NCI-H2107 treated with DMSO at 0.1 percent for 48 hours (cell line): ENCODE measurements at regions not wholly inside any gene's neighbourhood (a gene's known extent, or its start where the extent isn't known, plus 50 kb on each side); places are given as distances from the start of the nearest gene placed in this dataset.
A peak's percentile ranks its signal among the peaks of the same experiment; 100 is the strongest.
"Not testable (repeated sequence)": the region's sequence is repeated elsewhere in the genome, so short reads cannot be mapped to it uniquely, and the experiment has no call there.

Source experiments
- DNase-seq: peaks from one replicate; lab custom pipeline; 2025; ENCODE audit not compliant: unreplicated experiment; lab: John Stamatoyannopoulos, UW

DNA sequence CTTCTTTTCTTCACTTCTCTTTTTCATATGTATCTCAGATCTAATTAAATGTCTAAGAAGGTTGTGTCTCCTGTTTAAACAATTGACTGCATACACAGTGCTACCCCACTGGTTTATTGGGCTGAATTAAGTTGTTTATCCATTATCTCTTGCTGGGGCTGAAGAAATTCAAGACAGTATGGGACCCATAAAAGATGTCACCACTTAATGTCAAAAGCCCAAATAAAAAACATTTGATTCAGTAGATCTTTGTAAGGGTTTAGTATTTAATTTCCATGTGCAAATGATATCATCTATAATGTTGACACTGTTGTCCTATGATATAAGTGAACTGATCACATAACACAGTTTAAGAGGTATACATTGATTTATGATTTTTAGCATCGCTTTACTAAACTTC is 1431.9 kb upstream of the PCDH20 start:
- no peak for DNase-seq

DNA sequence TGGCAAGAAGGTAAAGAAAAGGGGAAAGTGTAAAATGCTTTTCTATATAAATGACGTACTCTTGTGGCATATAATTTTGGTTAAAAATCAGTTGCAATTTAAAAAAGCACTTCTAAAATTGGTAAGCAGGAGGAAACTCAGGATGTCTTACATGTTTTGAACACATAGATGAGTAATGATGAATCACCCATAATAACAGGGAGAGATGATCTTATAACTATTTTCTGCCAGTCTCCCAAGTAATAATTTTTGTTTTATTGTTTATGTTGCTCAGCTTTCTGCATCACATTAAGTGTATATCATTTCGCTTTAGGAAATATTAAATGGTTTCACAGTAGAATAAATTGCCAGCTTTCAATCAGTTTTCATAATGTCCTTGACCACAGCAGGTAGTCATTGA is 1430.7 kb upstream of the PCDH20 start:
- DNase-seq = no peak

DNA sequence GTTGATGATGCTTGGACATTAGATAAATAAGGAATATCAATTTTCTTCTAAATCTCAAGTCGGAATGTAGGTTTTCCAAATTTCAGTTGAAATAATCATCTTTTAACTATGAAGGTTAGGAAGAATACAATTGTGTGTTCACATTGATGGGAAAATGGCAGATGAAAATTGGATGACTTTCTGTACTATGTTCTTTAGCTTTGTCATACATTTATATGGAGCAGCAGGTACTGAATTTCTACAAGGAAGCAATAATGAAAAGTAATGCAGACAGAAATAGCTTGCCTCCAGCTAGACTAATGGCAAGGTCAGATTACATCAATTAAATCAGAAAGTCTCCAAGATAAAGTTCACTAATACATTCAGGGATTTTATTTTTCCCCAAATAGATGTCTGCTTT is 1423.7 kb upstream of the PCDH20 start:
- no peak for DNase-seq

DNA sequence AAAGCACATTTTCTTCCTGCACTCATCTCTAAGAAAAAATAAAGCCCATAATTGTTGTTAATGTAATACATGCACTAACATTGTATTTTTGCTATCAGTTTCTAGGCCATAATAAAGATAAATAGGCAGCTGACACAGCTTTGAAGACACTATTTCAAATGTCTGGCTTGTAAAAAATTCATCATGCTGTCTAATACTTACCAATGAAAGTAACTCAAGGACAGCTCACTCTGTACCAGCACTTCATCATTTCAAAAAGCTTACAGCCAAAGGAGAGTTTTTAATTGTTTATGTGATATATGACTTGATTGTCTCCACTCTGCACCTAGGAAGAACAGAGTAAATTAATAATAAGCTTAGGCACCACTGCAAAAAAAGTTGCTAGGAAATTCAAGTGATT is 1423.3 kb upstream of the PCDH20 start:
- DNase-seq = no peak

DNA sequence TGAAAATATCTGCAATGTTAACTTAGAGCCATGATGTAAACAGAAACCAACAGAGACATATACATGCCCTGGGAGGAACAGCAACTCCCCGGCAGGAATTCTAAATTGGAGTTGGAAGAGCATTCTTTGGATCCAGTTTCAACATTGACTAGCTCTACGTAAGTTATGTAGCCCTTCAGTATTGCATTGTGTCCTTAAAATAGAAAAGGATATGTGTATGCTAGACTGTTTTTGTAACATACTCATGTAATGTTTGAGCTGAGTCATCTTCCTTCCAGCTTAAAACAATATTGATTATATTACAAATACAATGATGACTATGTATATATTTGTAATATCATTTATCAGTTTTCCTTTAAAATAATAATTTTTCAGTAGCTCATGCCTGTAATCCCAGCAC is 1422.2 kb upstream of the PCDH20 start:
- DNase-seq = no peak

DNA sequence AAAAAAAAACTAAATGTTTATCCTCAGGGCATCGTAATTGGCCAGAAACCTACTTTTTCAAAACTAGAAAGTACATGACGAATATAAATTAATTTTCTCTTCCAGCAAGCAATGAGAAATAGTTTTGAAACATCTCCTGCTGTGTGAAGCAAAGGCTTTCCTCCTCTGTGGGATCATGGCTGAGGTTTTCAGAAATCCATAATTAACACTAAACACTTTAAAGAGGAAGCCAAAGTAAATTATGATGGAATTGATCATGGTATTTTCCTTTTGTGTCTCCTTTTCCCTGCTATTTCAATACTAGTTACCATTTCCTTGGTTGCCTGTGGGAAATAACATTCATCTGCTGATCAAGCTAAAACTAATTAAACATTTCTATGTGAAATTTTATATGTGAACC is 1413.8 kb upstream of the PCDH20 start:
- DNase-seq = no peak

DNA sequence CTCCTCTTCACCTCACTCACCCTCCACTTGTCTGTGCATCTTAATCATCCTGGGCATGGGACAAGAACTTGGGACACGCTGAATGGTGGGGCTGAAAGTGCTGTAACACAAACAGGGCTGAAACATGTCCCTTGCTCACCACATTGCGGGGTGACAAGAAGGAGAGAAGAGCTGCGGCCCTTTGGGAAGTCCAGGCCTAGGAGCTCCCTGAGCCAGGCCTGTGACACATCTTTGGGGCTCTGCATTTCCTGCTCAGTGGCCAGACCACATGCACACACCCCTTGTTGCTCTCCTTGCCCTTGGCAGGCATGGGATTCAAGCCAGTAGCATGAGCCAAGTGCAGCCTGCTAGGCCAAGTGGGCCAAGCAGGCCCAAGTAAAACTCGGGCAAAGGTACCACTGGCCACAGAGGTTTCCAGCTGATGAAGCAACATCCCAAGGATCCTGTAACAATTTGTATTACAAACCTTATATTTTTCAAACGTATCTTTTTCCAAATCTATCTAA is 1384.3 kb upstream of the PCDH20 start:
- no peak for DNase-seq

DNA sequence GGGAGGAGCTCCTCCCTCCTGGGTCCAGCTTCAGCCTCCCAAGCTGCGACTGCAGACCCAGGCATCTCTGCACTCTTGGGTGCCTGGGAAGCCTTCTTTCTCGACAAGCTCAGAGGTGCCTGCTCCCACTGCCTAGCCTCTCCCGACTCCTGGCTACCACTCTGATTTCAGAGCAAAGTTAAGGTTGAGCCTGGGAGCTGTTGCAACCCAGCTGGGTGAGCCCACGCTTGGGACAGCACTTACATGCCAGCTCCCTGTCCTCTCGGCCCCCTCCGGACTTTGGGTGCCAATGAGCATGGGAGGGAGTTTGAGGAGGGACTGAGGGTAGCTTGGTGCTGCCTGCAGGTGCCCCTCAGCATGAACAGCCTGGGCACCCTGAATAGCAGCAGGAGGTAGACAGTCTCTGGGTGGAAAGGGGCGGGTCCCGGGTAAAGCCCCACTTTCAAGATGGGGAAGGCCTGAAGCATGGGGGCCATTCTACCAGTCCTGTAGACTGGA is 1383.4 kb upstream of the PCDH20 start:
- DNase-seq = no peak

DNA sequence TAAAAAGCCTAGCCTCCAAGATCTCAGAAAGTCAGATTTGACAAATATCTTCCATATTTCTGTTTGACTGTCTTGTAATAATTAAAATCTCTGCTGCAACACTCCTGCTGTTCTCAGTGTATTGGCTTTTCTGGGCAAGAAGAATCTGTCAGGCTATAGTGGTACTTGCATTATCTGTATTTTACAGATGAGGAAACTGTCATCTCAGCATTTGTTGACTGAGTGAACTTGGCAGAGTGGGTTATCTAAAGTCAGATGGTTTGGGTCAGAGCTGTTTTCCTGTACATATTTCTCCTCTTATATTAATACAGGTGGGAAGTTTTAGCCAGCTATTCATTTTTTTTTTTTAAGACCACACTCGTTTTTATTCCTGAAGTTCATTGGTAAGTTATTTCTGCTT is 1378.2 kb upstream of the PCDH20 start:
- no peak for DNase-seq

DNA sequence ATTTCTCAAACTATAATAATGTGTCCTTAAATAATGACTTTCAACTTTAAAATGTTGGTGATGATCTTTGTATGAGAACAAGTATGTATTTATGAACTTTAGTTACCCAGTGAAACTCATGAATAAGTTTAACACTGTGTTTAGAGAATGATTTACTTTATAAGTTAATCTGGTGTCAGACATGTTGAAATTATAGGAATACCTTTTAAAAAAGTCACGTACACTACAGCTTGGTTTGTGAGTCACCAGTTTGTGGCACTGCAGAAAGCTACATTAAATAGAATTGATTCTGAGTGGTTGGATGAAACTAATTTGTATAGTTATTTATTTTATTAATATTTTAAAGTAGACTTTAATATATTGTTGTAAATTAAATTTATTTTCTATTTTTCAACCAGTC is 1366.2 kb upstream of the PCDH20 start:
- DNase-seq = no peak

DNA sequence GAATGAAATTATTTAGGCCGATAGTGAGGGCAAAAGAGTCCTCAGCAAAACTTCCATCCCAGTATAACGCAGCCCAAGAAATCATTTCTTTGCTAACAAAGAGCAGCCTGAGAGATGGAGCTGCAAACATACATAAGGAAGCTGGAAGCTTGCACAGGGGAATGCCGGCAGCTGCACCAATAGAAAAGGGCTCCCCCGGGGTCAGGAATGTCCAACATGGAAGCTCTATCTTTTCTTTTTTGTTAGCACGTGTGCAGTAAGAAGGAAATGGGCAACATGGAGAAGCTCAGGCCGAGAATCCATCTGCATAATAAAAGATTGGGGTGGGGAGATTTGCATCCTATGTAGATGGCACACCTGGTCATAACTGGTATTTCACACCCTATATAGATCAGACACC is 1363.5 kb upstream of the PCDH20 start:
- no peak for DNase-seq

- DNase-seq = no peak
Measured at GRCh38 chr13:62767473-62767872, 1351.8 kb upstream of the PCDH20 start.

DNA sequence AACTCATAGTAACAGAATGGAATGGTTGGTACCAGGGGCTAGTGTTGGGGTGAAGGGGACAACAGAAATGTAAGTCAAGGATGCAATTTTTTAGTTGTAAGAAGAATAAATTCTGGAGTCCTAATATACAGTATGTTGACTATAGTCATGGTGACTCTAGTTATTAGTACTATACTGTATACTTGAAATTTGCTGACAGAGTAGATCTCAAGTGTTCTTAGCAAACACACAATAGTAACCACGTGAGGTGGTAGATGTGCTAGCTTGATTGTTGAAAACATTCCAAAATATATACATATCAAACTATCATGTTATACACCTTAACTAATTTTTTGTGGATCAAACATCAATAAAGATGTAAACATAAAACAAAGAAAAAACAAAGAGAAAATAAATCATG is 1345.1 kb upstream of the PCDH20 start:
- DNase-seq = no peak

DNA sequence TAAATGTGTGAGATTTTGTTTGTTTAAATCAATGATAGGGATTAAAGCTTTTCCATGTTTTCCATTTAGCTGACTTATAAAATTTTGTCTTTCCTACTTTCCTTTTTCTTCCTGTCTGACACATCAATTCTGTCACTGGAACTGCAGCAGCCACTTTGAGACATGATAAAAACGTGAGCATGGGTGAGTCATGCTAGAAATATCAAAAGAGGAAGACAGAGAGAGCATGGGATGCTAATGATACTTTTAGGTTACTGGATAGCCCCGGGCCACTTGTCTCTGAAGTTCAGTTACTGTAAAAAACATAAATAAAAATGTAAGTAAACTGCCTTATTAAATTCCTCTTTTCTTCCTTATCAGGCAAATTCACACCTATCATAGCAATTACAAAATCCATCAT is 1332.0 kb upstream of the PCDH20 start:
- no peak for DNase-seq

DNA sequence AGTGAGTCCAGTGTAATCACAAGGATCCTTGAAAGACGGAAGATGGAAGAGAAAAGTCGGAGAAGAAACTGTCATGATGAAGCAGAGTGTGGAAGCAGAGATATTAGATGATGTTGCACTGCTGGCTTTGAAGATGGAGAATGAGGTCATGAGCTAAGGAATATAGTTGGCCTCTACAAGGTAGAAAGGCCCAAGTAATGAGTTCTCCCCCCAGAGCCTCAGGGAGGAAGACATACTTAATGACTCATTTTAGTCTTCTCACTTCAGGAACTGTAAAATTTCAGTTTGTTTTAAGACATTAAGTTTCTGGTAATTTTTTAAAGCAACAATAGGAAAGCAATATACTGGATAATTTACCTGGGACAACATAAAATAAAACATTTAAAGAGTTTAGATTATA is 1331.5 kb upstream of the PCDH20 start:
- DNase-seq = no peak

DNA sequence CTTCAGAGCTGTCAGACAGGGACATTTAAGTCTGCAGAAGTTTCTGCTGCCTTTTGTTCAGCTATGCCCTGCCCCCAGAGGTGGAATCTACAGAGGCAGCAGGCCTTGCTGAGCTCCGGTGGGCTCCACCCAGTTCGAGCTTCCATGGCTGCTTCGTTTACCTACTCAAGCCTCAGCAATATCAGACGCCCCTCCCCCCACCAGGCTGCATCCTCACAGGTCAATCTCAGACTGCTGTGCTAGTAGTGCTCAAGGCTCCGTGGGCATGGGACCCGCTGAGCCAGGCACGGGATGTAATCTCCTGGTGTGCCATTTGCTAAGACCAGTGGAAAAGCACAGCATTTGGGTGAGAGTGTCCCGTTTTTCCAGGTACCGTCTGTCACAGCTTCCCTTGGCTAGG is 1314.1 kb upstream of the PCDH20 start:
- not testable (repeated sequence) for DNase-seq

DNA sequence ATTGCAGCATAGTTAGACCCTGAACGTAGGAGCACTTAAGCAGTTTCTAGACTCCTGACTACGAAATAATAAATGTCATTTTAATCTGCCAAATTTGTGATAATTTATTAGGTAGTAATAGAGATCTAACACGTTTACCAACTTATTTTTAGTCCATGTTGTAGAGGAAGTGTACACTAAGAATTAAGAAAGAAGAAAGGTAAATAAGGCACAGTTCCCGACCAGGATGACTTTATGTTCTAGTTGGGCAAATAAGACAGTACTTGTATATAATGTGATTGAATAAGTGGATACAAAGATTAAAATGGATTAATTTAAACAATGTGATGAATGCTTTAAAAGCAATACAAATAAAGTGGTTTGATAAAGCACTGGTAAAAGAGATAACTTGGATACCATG is 1306.2 kb upstream of the PCDH20 start:
- DNase-seq = no peak

DNA sequence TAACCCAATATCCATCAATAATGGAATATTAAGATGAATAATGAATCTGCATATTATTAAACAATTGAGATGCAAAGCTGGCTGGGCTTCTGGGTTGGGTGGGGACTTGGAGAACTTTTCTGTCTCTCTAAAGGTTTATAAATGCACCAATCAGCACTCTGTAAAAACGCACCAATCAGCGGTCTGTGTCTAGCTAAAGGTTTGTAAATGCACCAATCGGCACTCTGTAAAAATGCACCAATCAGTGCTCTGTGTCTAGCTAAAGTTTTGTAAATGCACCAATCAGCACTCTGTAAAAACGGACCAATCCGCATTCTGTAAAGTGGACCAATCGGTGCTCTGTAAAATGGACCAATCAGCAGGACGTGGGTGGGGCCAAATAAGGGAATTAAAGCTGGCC is 1296.3 kb upstream of the PCDH20 start:
- DNase-seq = not testable (repeated sequence)

- DNase-seq = peak; percentile 6
Measured at GRCh38 chr13:62710787-62711186, 1295.1 kb upstream of the PCDH20 start.

DNA sequence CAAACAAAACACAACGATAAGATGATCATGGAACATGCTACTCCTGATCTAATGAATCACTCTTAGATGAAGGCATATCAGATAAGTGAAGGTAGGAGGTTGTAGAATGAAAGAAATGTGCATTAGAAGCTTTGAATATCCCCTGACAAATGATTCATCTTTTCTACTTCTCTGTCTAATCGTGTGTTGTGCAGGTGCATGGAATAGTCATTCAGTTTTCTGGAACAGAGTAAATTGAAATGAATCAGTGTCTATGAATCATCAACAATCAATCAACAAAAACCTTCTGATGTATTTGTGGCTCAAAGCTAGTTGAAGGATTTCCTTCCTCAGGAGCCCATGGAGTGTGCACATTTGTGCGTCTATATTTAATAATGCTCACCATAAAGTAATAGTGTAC is 1290.4 kb upstream of the PCDH20 start:
- DNase-seq = no peak

GRCh38 chr13:62704875-62705274 is 1289.2 kb upstream of the PCDH20 start:
- DNase-seq = no peak

DNA sequence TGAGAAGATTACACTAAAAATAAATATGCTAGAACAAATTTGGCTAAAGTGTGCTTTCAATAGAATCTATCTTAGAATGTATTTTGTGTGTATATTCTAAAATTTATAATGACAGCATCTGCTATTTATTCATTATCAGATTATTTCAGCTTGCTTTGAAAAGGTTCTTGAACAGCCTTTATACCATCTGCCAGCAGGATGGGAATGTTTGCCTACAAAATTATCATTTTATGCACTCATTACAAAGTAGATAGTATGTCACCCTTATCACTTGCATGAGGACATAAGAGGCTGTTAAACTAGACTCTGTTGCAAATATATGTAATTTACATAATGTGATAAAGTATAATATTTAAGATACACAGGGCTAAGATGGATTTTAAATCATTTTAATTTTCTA is 1286.9 kb upstream of the PCDH20 start:
- no peak for DNase-seq

DNA sequence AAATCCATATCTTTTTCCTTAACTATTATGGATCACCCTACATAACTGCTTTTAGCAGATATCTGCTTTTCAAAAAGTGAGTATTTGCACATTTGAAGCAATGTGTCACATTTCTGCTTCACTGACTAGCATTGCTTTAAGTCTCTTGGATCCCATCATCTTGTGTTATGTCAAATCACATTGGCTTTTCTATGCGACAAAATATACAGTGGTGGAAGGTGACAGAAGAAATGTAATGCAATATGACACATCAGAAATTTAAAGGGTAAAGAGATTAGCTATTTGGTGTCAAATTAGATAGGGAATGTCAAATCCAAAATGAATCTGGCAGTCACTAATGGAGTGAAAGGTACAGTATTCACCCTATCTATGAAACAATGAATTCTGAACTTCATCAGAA is 1282.1 kb upstream of the PCDH20 start:
- no peak for DNase-seq

DNA sequence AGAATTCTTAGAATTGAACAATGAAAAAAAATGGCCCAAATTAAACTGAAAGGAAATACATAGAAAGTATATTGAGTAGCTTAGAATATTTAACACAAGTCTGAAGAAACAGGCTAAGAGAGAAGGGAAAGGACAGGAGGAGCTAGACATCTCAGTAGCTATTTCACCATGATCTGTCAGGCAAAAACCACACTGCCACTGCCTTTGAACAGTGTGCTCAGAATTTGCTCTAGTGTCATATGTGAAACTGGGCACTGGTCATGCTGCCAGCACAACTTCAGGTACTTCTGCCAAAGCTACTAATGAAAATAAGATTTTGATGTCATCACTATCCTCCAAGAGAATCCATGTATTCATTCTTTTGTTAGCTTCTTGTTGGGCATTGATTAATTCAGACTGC is 1280.8 kb upstream of the PCDH20 start:
- DNase-seq = no peak
